H1 (cell line): ENCODE measurements at regions not wholly inside any gene's neighbourhood (a gene's known extent, or its start where the extent isn't known, plus 50 kb on each side); places are given as distances from the start of the nearest gene placed in this dataset.

Experiments
- CTCF ChIA-PET: fragments of 300-600 bp; sonication (Branson Sonifier 250); formaldehyde crosslinking; loops from one replicate; lab custom pipeline; 2021; ENCODE audit not compliant: partially characterized antibody; lab: Charles Lee
- POLR2A ChIA-PET: fragments of 300-600 bp; sonication (Branson Sonifier 250); formaldehyde crosslinking; loops from one replicate; lab custom pipeline; 2021; ENCODE audit warnings: inconsistent platforms; ENCODE audit not compliant: partially characterized antibody; lab: Charles Lee
- DNase-seq, 2 experiments: peaks; one replicate each; pipeline versions ENCODE4 v3.0.0 to v3.0.0-alpha.2; 2010 to 2022; ENCODE audit warnings: low spot score in 2 of 2, low read depth in 1 of 2, mixed read lengths in 1 of 2
- FAIRE-seq: peaks from 2 replicates; lab custom pipeline; 2011; peaks lifted over from hg19 to GRCh38; lab: Jason Lieb, UNC
- H2AFZ ChIP-seq: 2 replicates; pipeline ENCODE4 v1.8.1; 2012; ENCODE audit warnings: low read length, inconsistent platforms
- H2AK5ac ChIP-seq: 2 replicates; pipeline ENCODE4 v1.6.1; 2013; ENCODE audit warnings: low read depth, low read length
- H2BK120ac ChIP-seq: replicated peaks from 2 replicates; pipeline ENCODE3; 2013; ENCODE audit warnings: low read depth, low read length, inconsistent platforms
- H2BK12ac ChIP-seq: 2 replicates; pipeline ENCODE4 v1.6.1; 2013; ENCODE audit warnings: low read depth, low read length
- H2BK15ac ChIP-seq: 2 replicates; pipeline ENCODE4 v1.6.1; 2013; ENCODE audit warnings: low read length
- H2BK20ac ChIP-seq: 2 replicates; pipeline ENCODE4 v1.6.1; 2013; ENCODE audit warnings: low read length
- H2BK5ac ChIP-seq: 2 replicates; pipeline ENCODE4 v1.6.1; 2013; ENCODE audit warnings: low read depth, low read length
- H3K14ac ChIP-seq: 2 replicates; pipeline ENCODE4 v1.6.1; 2013; ENCODE audit warnings: inconsistent platforms; ENCODE audit not compliant: insufficient read length
- H3K18ac ChIP-seq: 2 replicates; pipeline ENCODE4 v1.6.1; 2013; ENCODE audit warnings: low read length; ENCODE audit errors: extremely low read depth
- H3K23ac ChIP-seq: 2 replicates; pipeline ENCODE4 v1.6.1; 2013; ENCODE audit warnings: inconsistent platforms; ENCODE audit not compliant: insufficient read length
- H3K23me2 ChIP-seq: 2 replicates; pipeline ENCODE4 v1.6.1; 2013; ENCODE audit warnings: low read depth, low read length
- H3K27ac ChIP-seq: 2 replicates; pipeline ENCODE4 v1.6.1; 2011; ENCODE audit warnings: low read depth, low read length, inconsistent platforms
- H3K27me3 ChIP-seq, 4 experiments: replicated peaks in 1 of 4; 1 replicate in 1 of 4; 2 replicates in 3 of 4; pipeline versions ENCODE4 v1.6.1 to v1.8.1; 2011 to 2013; ENCODE audit warnings: low read length in 3 of 4, mild to moderate bottlenecking in 3 of 4, inconsistent platforms in 2 of 4, mixed read lengths in 2 of 4, moderate library complexity in 1 of 4; ENCODE audit not compliant: control insufficient read depth in 3 of 4, insufficient read depth in 3 of 4; ENCODE audit errors: extremely low read depth in 1 of 4
- H3K36me3 ChIP-seq, 4 experiments: 2 replicates each; pipeline versions ENCODE4 v1.6.1 to v1.8.1; 2011 to 2013; ENCODE audit warnings: mild to moderate bottlenecking in 4 of 4, low read length in 3 of 4, moderate library complexity in 2 of 4, control low read depth in 1 of 4, inconsistent platforms in 1 of 4; ENCODE audit not compliant: insufficient read depth in 4 of 4, control insufficient read depth in 2 of 4
- H3K4ac ChIP-seq: replicated peaks from 2 replicates; pipeline ENCODE3; 2013; ENCODE audit warnings: low read length, low read depth, mixed read lengths, inconsistent platforms; ENCODE audit not compliant: insufficient read length
- H3K4me1 ChIP-seq, 4 experiments: replicated peaks in 1 of 4; 1 replicate in 1 of 4; 2 replicates in 3 of 4; pipeline versions ENCODE4 v1.6.1 to v1.8.1; 2011 to 2013; ENCODE audit warnings: low read length in 3 of 4, inconsistent platforms in 2 of 4, mixed read lengths in 1 of 4; ENCODE audit not compliant: insufficient read depth in 4 of 4, control insufficient read depth in 3 of 4
- H3K4me2 ChIP-seq, 2 experiments: 2 replicates each; pipeline versions ENCODE4 v1.6.1 to v1.8.1; 2011 to 2013; ENCODE audit warnings: low read depth in 2 of 2, low read length in 2 of 2, control low read depth in 1 of 2, inconsistent platforms in 1 of 2, mild to moderate bottlenecking in 1 of 2; ENCODE audit not compliant: insufficient read depth in 1 of 2
- H3K4me3 ChIP-seq, 4 experiments: fragments of 200-600, 300-600 bp in 1 of 4; sonication (generic), shearing (Covaris generic), sonication (Bioruptor Twin) in 1 of 4; 2 replicates each; pipeline versions ENCODE4 v1.5.1 to v1.8.1; 2011 to 2016; ENCODE audit warnings: low read length in 4 of 4, low read depth in 3 of 4, control low read depth in 2 of 4, inconsistent platforms in 2 of 4, mild to moderate bottlenecking in 2 of 4, mixed read lengths in 1 of 4, moderate library complexity in 1 of 4; ENCODE audit not compliant: insufficient read depth in 2 of 4; ENCODE audit errors: extremely low read depth in 1 of 4
- H3K56ac ChIP-seq: replicated peaks from 2 replicates; pipeline ENCODE3; 2013; ENCODE audit warnings: low read depth, mild to moderate bottlenecking, mixed read lengths, low read length, inconsistent platforms; ENCODE audit not compliant: insufficient read length
- H3K79me1 ChIP-seq: 2 replicates; pipeline ENCODE4 v1.6.1; 2013; ENCODE audit warnings: low read depth, low read length, control low read depth
- H3K79me2 ChIP-seq, 2 experiments: 2 replicates each; pipeline versions ENCODE4 v1.6.1 to v1.8.1; 2012 to 2013; ENCODE audit warnings: low read length in 2 of 2, mild to moderate bottlenecking in 2 of 2, inconsistent platforms in 1 of 2; ENCODE audit not compliant: insufficient read depth in 2 of 2, control insufficient read depth in 1 of 2
- H3K9ac ChIP-seq, 4 experiments: replicated peaks in 1 of 4; 1 replicate in 1 of 4; 2 replicates in 3 of 4; pipeline versions ENCODE4 v1.6.1 to v1.8.1; 2011 to 2013; ENCODE audit warnings: low read depth in 3 of 4, low read length in 3 of 4, control low read depth in 2 of 4, mild to moderate bottlenecking in 2 of 4, moderate library complexity in 2 of 4, inconsistent platforms in 1 of 4; ENCODE audit errors: extremely low read depth in 1 of 4
- H3K9me3 ChIP-seq, 2 experiments: 2 replicates each; pipeline versions ENCODE4 v1.6.1 to v1.8.1; 2012 to 2013; ENCODE audit warnings: mild to moderate bottlenecking in 2 of 2, moderate library complexity in 2 of 2, control low read depth in 1 of 2, inconsistent platforms in 1 of 2, low read depth in 1 of 2, low read length in 1 of 2, mixed read lengths in 1 of 2; ENCODE audit not compliant: insufficient read depth in 2 of 2
- H4K20me1 ChIP-seq, 2 experiments: replicated peaks in 1 of 2; 2 replicates each; pipeline versions ENCODE3 to v1.8.1; 2011 to 2013; ENCODE audit warnings: inconsistent platforms in 2 of 2, low read length in 2 of 2, mild to moderate bottlenecking in 1 of 2; ENCODE audit not compliant: insufficient read depth in 2 of 2, control insufficient read depth in 1 of 2
- H4K5ac ChIP-seq: 2 replicates; pipeline ENCODE4 v1.6.1; 2013; ENCODE audit warnings: low read length, low read depth, mixed read lengths, inconsistent platforms; ENCODE audit not compliant: insufficient read length
- H4K8ac ChIP-seq: 2 replicates; pipeline ENCODE4 v1.8.0; 2013; ENCODE audit warnings: mild to moderate bottlenecking, moderate library complexity, low read length, inconsistent platforms; ENCODE audit not compliant: insufficient read depth; ENCODE audit errors: extremely low read depth
- H4K91ac ChIP-seq: replicated peaks from 2 replicates; pipeline ENCODE3; 2013; ENCODE audit warnings: low read length, mixed read lengths, inconsistent platforms; ENCODE audit not compliant: insufficient read length
- GABPA ChIP-seq: IDR thresholded peaks from 2 replicates; pipeline ENCODE4 v1.6.1; 2011; ENCODE audit warnings: mild to moderate bottlenecking, low read length, moderate library complexity, borderline replicate concordance; ENCODE audit not compliant: insufficient read depth
- RNF2 ChIP-seq: fragments of 200-900, 300-1000 bp; sonication (generic); IDR thresholded peaks from 2 replicates; pipeline ENCODE4 v1.7.1; 2016; ENCODE audit warnings: borderline replicate concordance, low read depth, mild to moderate bottlenecking, antibody characterized with exemption, low read length; ENCODE audit not compliant: poor library complexity, severe bottlenecking; ENCODE audit errors: missing control alignments
- WGBS, 2 experiments: shearing (Covaris generic) in 1 of 2; methylation state at CpG; one replicate each; pipeline versions ENCODE4 v1.1.6 to v1.1.7; 2013 to 2015; ENCODE audit warnings: low lambda C conversion rate in 2 of 2, mixed read lengths in 2 of 2, inconsistent platforms in 1 of 2, low coverage in 1 of 2, missing lambda C conversion rate in 1 of 2; ENCODE audit not compliant: insufficient replicate concordance in 2 of 2, insufficient coverage in 1 of 2, insufficient read length in 1 of 2; ENCODE audit errors: extremely low coverage in 1 of 2, missing lambda C conversion rate in 1 of 2; 5-methylcytosine and 5-hydroxymethylcytosine counted together

GRCh38 chr12:89933911-89934310, 225.3 kb upstream of the ATP2B1 start:
- Histone ChIP-seq H3K27me3 (no peaks in the 10 kb centered on the region), H3K56ac (no peak overlapping the region), H3K18ac (no peak overlapping the region), H2BK12ac (no peak overlapping the region), H4K5ac (no peak overlapping the region), H3K23me2 (no peaks in the 10 kb centered on the region), H2AK5ac (no peak overlapping the region), H4K91ac (no peak overlapping the region), H3K27ac (no peak overlapping the region), H3K4me2 (no peak overlapping the region), H3K9me3 (no peaks in the 10 kb centered on the region), H3K14ac (no peak overlapping the region), H4K8ac (no peak overlapping the region), H2BK5ac (no peak overlapping the region), H3K4me3 (no peak overlapping the region), H3K23ac (no peak overlapping the region), H3K4me1 (peaks cover 0 to 8% (median 5%) of the 10 kb centered on the region in 4 experiments; a peak in 3 of 7 replicates), H2BK15ac (no peak overlapping the region), H3K79me2 (no peaks in the 10 kb centered on the region), H3K9ac (no peak overlapping the region), H3K4ac (no peak overlapping the region), H4K20me1 (no peaks in the 10 kb centered on the region), H3K79me1 (no peaks in the 10 kb centered on the region), H3K36me3 (no peaks in the 10 kb centered on the region), H2BK120ac (no peak overlapping the region), H2AFZ (peak overlapping the region; percentile 35; the same call in 1 of the 2 replicates), H2BK20ac (no peak overlapping the region)
- no peak for DNase-seq
- POLR2A ChIA-PET: no interaction called here
- CTCF ChIA-PET: interaction anchor here (0.9 kb wide), 1 partner anchor 14 kb away, joined by 3 read pairs; no protein-coding TSS in a partner anchor
- WGBS, 2 experiments: 89% methylated on average over 1 of the region's 1 CpG; no CpG with 5 or more reads in 1 of the 2 experiments
- FAIRE-seq: no peak
- TF ChIP-seq GABPA: no peak
- TF ChIP-seq RNF2: no peak
